Lower lobe of right lung (tissue), 2 donors: ENCODE measurements at regions not wholly inside any gene's neighbourhood (a gene's known extent, or its start where the extent isn't known, plus 50 kb on each side); places are given as distances from the start of the nearest gene placed in this dataset.

Experiments used
- ATAC-seq, 2 donors: fragments of 200-7000 bp; cut with Tn5 transposase; one replicate each; pipeline ENCODE4 v1.9.1; 2020 to 2022; ENCODE audit warnings: mild to moderate bottlenecking in 2 of 2, moderate library complexity in 2 of 2
- DNase-seq: peaks from one replicate; pipeline ENCODE4 v3.0.0-alpha.2; 2020
- H3K27ac ChIP-seq: fragments of 200-600 bp; one replicate; pipeline ENCODE4 v1.8.0; 2022
- H3K27me3 ChIP-seq: fragments of 200-600 bp; one replicate; pipeline ENCODE4 v1.8.0; 2022; ENCODE audit warnings: low read depth
- H3K36me3 ChIP-seq: fragments of 200-600 bp; one replicate; pipeline ENCODE4 v1.8.0; 2022; ENCODE audit warnings: mild to moderate bottlenecking
- H3K4me1 ChIP-seq: fragments of 200-600 bp; one replicate; pipeline ENCODE4 v1.8.0; 2022
- H3K4me3 ChIP-seq: fragments of 200-600 bp; one replicate; pipeline ENCODE4 v1.8.0; 2022; ENCODE audit warnings: mild to moderate bottlenecking
- H3K9me3 ChIP-seq: fragments of 200-600 bp; one replicate; pipeline ENCODE4 v1.8.0; 2022
- CTCF ChIP-seq: fragments of 200-600 bp; IDR thresholded peaks from one replicate; pipeline ENCODE4 v1.8.0; 2022; ENCODE audit warnings: antibody characterized with exemption, mild to moderate bottlenecking
- intact Hi-C: fragments of 100-400 bp; cut with DNase I; formaldehyde crosslinking; loops from one replicate; pipeline ENCODE4 v1.11.0; 2022
- donor health status: DM: no; HTN: yes; CAD: no; lungs with severe emphysema.

GRCh38 chr4:31083456-31083855, 363.3 kb downstream of the PCDH7 start:
- Histone ChIP-seq H3K27ac (no peak overlapping the region), H3K4me1 (no peaks in the 10 kb centered on the region), H3K9me3 (no peaks in the 10 kb centered on the region), H3K4me3 (no peak overlapping the region), H3K36me3 (no peaks in the 10 kb centered on the region), H3K27me3 (no peaks in the 10 kb centered on the region)
- DNase-seq (no peak), ATAC-seq (no peak)
- intact Hi-C loops: no loop called here
- no peak for TF ChIP-seq CTCF

GRCh38 chr4:31084806-31085416, 364.7 kb downstream of the PCDH7 start:
- Histone ChIP-seq H3K27me3 (no peaks in the 10 kb centered on the region), H3K36me3 (no peaks in the 10 kb centered on the region), H3K27ac (no peak overlapping the region), H3K9me3 (no peaks in the 10 kb centered on the region), H3K4me3 (no peak overlapping the region), H3K4me1 (peaks cover 6% of the 10 kb centered on the region)
- ATAC-seq: no peak
- no peak for DNase-seq
- no peak for TF ChIP-seq CTCF
- intact Hi-C loops: no loop called here

- Histone ChIP-seq H3K4me3 (no peak overlapping the region), H3K4me1 (peaks cover 6% of the 10 kb centered on the region), H3K27me3 (no peaks in the 10 kb centered on the region), H3K27ac (no peak overlapping the region), H3K9me3 (no peaks in the 10 kb centered on the region), H3K36me3 (no peaks in the 10 kb centered on the region)
- intact Hi-C loops: no loop called here
- ATAC-seq (no peak), DNase-seq (no peak)
- TF ChIP-seq CTCF: no peak
Measured at GRCh38 chr4:31085689-31086088, 365.5 kb downstream of the PCDH7 start.

GRCh38 chr4:31086756-31087330, 366.7 kb downstream of the PCDH7 start:
- Histone ChIP-seq H3K27ac (no peak overlapping the region), H3K27me3 (no peaks in the 10 kb centered on the region), H3K4me1 (peaks cover 6% of the 10 kb centered on the region), H3K36me3 (no peaks in the 10 kb centered on the region), H3K9me3 (no peaks in the 10 kb centered on the region), H3K4me3 (no peak overlapping the region)
- DNase-seq (no peak), ATAC-seq (no peak)
- TF ChIP-seq CTCF: no peak
- intact Hi-C loops: no loop called here

GRCh38 chr4:31088600-31089230, 368.5 kb downstream of the PCDH7 start:
- Histone ChIP-seq H3K4me1 (peaks cover 6% of the 10 kb centered on the region), H3K9me3 (no peaks in the 10 kb centered on the region), H3K27me3 (no peaks in the 10 kb centered on the region), H3K4me3 (no peak overlapping the region), H3K27ac (no peak overlapping the region), H3K36me3 (no peaks in the 10 kb centered on the region)
- DNase-seq (no peak), ATAC-seq (peak; percentile 68 to 93)
- TF ChIP-seq CTCF: no peak
- intact Hi-C loops: no loop called here
